ENCODE measurements at regions not wholly inside any gene's neighbourhood (a gene's known extent, or its start where the extent isn't known, plus 50 kb on each side); places are given as distances from the start of the nearest gene placed in this dataset.

DNA sequence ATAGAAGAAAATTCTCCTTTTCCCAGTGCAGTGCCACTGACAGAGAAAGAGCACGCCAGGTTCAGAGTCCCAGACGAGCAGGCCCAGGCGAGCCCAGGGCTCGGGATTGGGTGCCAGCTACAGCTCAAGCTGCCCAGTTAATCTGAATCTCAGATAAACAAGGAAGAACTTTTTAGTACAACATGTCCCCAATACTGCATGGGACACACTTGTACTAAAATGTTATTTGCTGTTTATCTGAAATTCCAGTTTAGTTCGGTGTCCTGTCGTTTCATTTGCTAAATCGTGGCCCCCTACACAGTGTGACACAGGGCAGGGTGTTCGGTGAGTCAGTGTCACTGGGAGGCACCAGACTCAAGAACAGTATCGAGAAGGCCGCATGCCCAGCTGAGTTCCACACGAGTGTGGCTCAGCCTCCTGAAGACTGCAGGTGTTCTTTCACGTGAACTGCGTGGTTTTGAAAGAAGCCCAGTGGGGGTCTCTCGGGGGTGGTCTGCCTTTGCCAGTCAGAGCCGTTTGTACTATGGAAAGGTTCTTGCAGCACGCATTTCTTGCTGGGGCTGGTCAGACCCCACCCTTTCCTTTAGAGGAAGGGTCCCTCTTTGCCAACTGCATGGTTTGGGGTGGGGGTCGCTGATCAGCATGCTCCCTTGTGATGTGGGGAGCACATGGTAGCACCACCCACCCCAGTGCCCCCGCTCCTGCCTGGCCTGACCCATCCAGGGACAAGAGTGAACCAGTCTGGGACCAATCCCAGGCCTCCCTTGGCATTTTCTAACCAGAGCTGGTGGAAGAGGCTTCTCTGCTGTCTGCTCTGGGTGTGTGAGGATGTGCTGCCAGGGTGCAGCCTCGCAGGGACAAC, 115.6 kb upstream of the B3GAT1 start:
- no peak overlapping the region for H2AFZ ChIP-seq (ENCODE audit: insufficient read depth, low read depth, low read length, poor library complexity, severe bottlenecking)
- ChIA-PET CTCF (no interaction called here), POLR2A (no interaction called here)
- H3K27ac ChIP-seq (ENCODE audit: low read length in 2 of 2), result no peak overlapping the region
- Mint-ChIP-seq H3K9me3 (ENCODE audit: insufficient read depth) (no peaks in the 10 kb centered on the region), H3K4me3 (no peak overlapping the region), H3K27me3 (peaks cover 4% of the 10 kb centered on the region), H3K4me1 (no peaks in the 10 kb centered on the region), H3K27ac (no peak overlapping the region)
- H3K4me2 ChIP-seq (replicated peaks; ENCODE audit: low read depth, low read length, poor library complexity, severe bottlenecking), result no peak overlapping the region
- ATAC-seq (ENCODE audit: low read depth), result no peak
- no peaks in the 10 kb centered on the region for H3K27me3 ChIP-seq (replicated peaks in 1 of 4; ENCODE audit: control extremely low read depth in 1 of 4, control insufficient read depth in 3 of 4, insufficient read depth in 4 of 4, low read length in 3 of 4)
- H3K4me3 ChIP-seq (ENCODE audit: control extremely low read depth in 1 of 5, extremely low read depth in 1 of 5, insufficient read depth in 1 of 5, low read depth in 2 of 5, low read length in 4 of 5), result no peak overlapping the region
- H3K4me1 ChIP-seq (ENCODE audit: control insufficient read depth in 2 of 2, insufficient read depth in 2 of 2, low read length in 2 of 2), result no peaks in the 10 kb centered on the region
- peaks cover 0 to 13% (median 0%) of the 10 kb centered on the region in 3 donors for H3K9me3 ChIP-seq (ENCODE audit: control extremely low read depth in 1 of 3, control insufficient read depth in 2 of 3, insufficient read depth in 1 of 3, low read length in 2 of 3)
- no peaks in the 10 kb centered on the region for H4K20me1 ChIP-seq (ENCODE audit: control insufficient read depth, insufficient read depth, low read length, poor library complexity, severe bottlenecking)
- no peak for DNase-seq
- intact Hi-C loops (cut with micrococcal nuclease), result no loop called here
- WGBS (ENCODE audit: insufficient coverage), result 86% methylated on average over 19 of the region's 19 CpGs
- no peak overlapping the region for H3K9ac ChIP-seq (ENCODE audit: low read length)
- H3K36me3 ChIP-seq (replicated peaks in 1 of 2; ENCODE audit: control extremely low read depth in 1 of 2, control insufficient read depth in 1 of 2, extremely low read depth in 1 of 2, insufficient read depth in 2 of 2, low read length in 1 of 2), result no peaks in the 10 kb centered on the region
- TF ChIP-seq, protein P1, sequence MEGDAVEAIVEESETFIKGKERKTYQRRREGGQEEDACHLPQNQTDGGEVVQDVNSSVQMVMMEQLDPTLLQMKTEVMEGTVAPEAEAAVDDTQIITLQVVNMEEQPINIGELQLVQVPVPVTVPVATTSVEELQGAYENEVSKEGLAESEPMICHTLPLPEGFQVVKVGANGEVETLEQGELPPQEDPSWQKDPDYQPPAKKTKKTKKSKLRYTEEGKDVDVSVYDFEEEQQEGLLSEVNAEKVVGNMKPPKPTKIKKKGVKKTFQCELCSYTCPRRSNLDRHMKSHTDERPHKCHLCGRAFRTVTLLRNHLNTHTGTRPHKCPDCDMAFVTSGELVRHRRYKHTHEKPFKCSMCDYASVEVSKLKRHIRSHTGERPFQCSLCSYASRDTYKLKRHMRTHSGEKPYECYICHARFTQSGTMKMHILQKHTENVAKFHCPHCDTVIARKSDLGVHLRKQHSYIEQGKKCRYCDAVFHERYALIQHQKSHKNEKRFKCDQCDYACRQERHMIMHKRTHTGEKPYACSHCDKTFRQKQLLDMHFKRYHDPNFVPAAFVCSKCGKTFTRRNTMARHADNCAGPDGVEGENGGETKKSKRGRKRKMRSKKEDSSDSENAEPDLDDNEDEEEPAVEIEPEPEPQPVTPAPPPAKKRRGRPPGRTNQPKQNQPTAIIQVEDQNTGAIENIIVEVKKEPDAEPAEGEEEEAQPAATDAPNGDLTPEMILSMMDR (IDR thresholded peaks at IDR 0.05), result no peak
- TF ChIP-seq EZH2 (IDR thresholded peaks at IDR 0.05; ENCODE audit: borderline replicate concordance, insufficient read depth, low read depth, low read length, poor library complexity, severe bottlenecking), result no peak
- H3K79me2 ChIP-seq (ENCODE audit: control insufficient read depth, insufficient read depth, low read length), result no peaks in the 10 kb centered on the region
